ENCODE measurements at regions not wholly inside any gene's neighbourhood (a gene's known extent, or its start where the extent isn't known, plus 50 kb on each side); places are given as distances from the start of the nearest gene placed in this dataset.

GRCh38 chr7:42378149-42378548 is 141.1 kb upstream of the GLI3 start:
- Histone ChIP-seq H3K36me3 (no peaks in the 10 kb centered on the region), H3K4me3 (no peak overlapping the region), H3K27ac (no peak overlapping the region), H3K4me1 (no peaks in the 10 kb centered on the region), H3K9me3 (no peaks in the 10 kb centered on the region), H3K27me3 (no peaks in the 10 kb centered on the region)
- intact Hi-C loops (cut with DNase I; ENCODE audit: low total_unique reads) (no loop called here), in situ Hi-C loops (cut with MboI; ENCODE audit: low sequenced_read_pairs in 4 of 4) (no loop called here)
- TF ChIP-seq POLR2A (IDR thresholded peaks at IDR 0.05): no peak
- TF ChIP-seq, protein P1, sequence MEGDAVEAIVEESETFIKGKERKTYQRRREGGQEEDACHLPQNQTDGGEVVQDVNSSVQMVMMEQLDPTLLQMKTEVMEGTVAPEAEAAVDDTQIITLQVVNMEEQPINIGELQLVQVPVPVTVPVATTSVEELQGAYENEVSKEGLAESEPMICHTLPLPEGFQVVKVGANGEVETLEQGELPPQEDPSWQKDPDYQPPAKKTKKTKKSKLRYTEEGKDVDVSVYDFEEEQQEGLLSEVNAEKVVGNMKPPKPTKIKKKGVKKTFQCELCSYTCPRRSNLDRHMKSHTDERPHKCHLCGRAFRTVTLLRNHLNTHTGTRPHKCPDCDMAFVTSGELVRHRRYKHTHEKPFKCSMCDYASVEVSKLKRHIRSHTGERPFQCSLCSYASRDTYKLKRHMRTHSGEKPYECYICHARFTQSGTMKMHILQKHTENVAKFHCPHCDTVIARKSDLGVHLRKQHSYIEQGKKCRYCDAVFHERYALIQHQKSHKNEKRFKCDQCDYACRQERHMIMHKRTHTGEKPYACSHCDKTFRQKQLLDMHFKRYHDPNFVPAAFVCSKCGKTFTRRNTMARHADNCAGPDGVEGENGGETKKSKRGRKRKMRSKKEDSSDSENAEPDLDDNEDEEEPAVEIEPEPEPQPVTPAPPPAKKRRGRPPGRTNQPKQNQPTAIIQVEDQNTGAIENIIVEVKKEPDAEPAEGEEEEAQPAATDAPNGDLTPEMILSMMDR (IDR thresholded peaks at IDR 0.05 in 4 of 5, conservative IDR thresholded peaks at IDR 0.05 in 1 of 5): no peak
- ATAC-seq (no peak), DNase-seq (no peak)

- TF ChIP-seq, protein P1 (IDR thresholded peaks at IDR 0.05 in 4 of 5, conservative IDR thresholded peaks at IDR 0.05 in 1 of 5): no peak
- no peak for TF ChIP-seq POLR2A (IDR thresholded peaks at IDR 0.05)
- Histone ChIP-seq H3K9me3 (no peaks in the 10 kb centered on the region), H3K4me3 (no peak overlapping the region), H3K27ac (no peak overlapping the region), H3K4me1 (no peaks in the 10 kb centered on the region), H3K36me3 (no peaks in the 10 kb centered on the region), H3K27me3 (no peaks in the 10 kb centered on the region)
- no peak for ATAC-seq
- no peak for DNase-seq
- intact Hi-C loops (cut with DNase I; ENCODE audit: low total_unique reads): no loop called here
- in situ Hi-C loops (cut with MboI; ENCODE audit: low sequenced_read_pairs in 4 of 4): no loop called here
Measured at GRCh38 chr7:42373285-42373684, 136.3 kb upstream of the GLI3 start.

GRCh38 chr7:42372479-42372878 is 135.5 kb upstream of the GLI3 start:
- no peaks in the 10 kb centered on the region for H3K4me1 ChIP-seq
- in situ Hi-C loops (cut with MboI; ENCODE audit: low sequenced_read_pairs in 4 of 4) (no loop called here), intact Hi-C loops (cut with DNase I; ENCODE audit: low total_unique reads) (no loop called here)
- no peaks in the 10 kb centered on the region for H3K9me3 ChIP-seq
- TF ChIP-seq, protein P1 (IDR thresholded peaks at IDR 0.05 in 4 of 5, conservative IDR thresholded peaks at IDR 0.05 in 1 of 5): no peak
- no peak for TF ChIP-seq POLR2A (IDR thresholded peaks at IDR 0.05)
- no peaks in the 10 kb centered on the region for H3K36me3 ChIP-seq
- H3K4me3 ChIP-seq: no peak overlapping the region
- ATAC-seq (no peak), DNase-seq (no peak)
- no peaks in the 10 kb centered on the region for H3K27me3 ChIP-seq
- no peak overlapping the region for H3K27ac ChIP-seq

GRCh38 chr7:42359946-42360345 is 122.9 kb upstream of the GLI3 start:
- in situ Hi-C loops (cut with MboI; ENCODE audit: low sequenced_read_pairs in 4 of 4) (no loop called here), intact Hi-C loops (cut with DNase I; ENCODE audit: low total_unique reads) (no loop called here)
- DNase-seq (no peak), ATAC-seq (no peak)
- Histone ChIP-seq H3K9me3 (no peaks in the 10 kb centered on the region), H3K4me1 (no peaks in the 10 kb centered on the region), H3K27ac (no peak overlapping the region), H3K36me3 (no peaks in the 10 kb centered on the region), H3K4me3 (no peak overlapping the region), H3K27me3 (no peaks in the 10 kb centered on the region)
- no peak for TF ChIP-seq POLR2A (IDR thresholded peaks at IDR 0.05)
- TF ChIP-seq, protein P1 (IDR thresholded peaks at IDR 0.05 in 4 of 5, conservative IDR thresholded peaks at IDR 0.05 in 1 of 5): no peak

GRCh38 chr7:42351316-42351935 is 114.4 kb upstream of the GLI3 start:
- intact Hi-C loops (cut with DNase I; ENCODE audit: low total_unique reads): no loop called here
- in situ Hi-C loops (cut with MboI; ENCODE audit: low sequenced_read_pairs in 4 of 4): no loop called here
- no peaks in the 10 kb centered on the region for H3K9me3 ChIP-seq
- ATAC-seq: no peak
- H3K36me3 ChIP-seq: no peaks in the 10 kb centered on the region
- H3K27ac ChIP-seq: no peak overlapping the region
- TF ChIP-seq POLR2A (IDR thresholded peaks at IDR 0.05): no peak
- TF ChIP-seq, protein P1 (IDR thresholded peaks at IDR 0.05 in 4 of 5, conservative IDR thresholded peaks at IDR 0.05 in 1 of 5): no peak
- no peaks in the 10 kb centered on the region for H3K4me1 ChIP-seq
- H3K4me3 ChIP-seq: no peak overlapping the region
- H3K27me3 ChIP-seq: no peaks in the 10 kb centered on the region
- DNase-seq: no peak

Measured in gastrocnemius medialis (tissue), 4 donors.